HG03095 (cell line): ENCODE measurements at regions not wholly inside any gene's neighbourhood (a gene's known extent, or its start where the extent isn't known, plus 50 kb on each side); places are given as distances from the start of the nearest gene placed in this dataset.

Experiments
- ATAC-seq: cut with Tn5 transposase; IDR thresholded peaks from one replicate; pipeline ENCODE4 v1.9.1; 2021; ENCODE audit warnings: moderate library complexity; ENCODE audit not compliant: unreplicated experiment

- ATAC-seq = no peak
Observed at GRCh38 chr15:47640079-47640478, 77.2 kb upstream of the SEMA6D start.

- ATAC-seq = no peak
Observed at GRCh38 chr15:47640901-47641300, 76.4 kb upstream of the SEMA6D start.

GRCh38 chr15:47644722-47645121, 72.6 kb upstream of the SEMA6D start:
- ATAC-seq = no peak

- ATAC-seq = no peak
Observed at GRCh38 chr15:47650564-47650963, 66.7 kb upstream of the SEMA6D start.

- no peak for ATAC-seq
Observed at GRCh38 chr15:47652328-47652727, 65.0 kb upstream of the SEMA6D start.

GRCh38 chr15:47652844-47653243, 64.5 kb upstream of the SEMA6D start:
- ATAC-seq = no peak

GRCh38 chr15:47661661-47662180, 55.6 kb upstream of the SEMA6D start:
- ATAC-seq = no peak

GRCh38 chr15:47663101-47663500, 54.2 kb upstream of the SEMA6D start:
- no peak for ATAC-seq
